HG03108 (cell line): ENCODE measurements at regions not wholly inside any gene's neighbourhood (a gene's known extent, or its start where the extent isn't known, plus 50 kb on each side); places are given as distances from the start of the nearest gene placed in this dataset.

Experiments
- ATAC-seq: cut with Tn5 transposase; IDR thresholded peaks from one replicate; pipeline ENCODE4 v1.9.1; 2021; ENCODE audit warnings: moderate library complexity; ENCODE audit not compliant: unreplicated experiment

GRCh38 chr6:37556881-37557644, 57.4 kb upstream of the CCDC167 start:
- ATAC-seq: peak; percentile 32

GRCh38 chr6:37555040-37555781, 55.5 kb upstream of the CCDC167 start:
- ATAC-seq: no peak

- ATAC-seq: no peak
Measured at GRCh38 chr6:37554480-37554819, 54.8 kb upstream of the CCDC167 start.

- no peak for ATAC-seq
Measured at GRCh38 chr6:37552267-37552666, 52.6 kb upstream of the CCDC167 start.

- no peak for ATAC-seq
Measured at GRCh38 chr6:37551867-37552266, 52.2 kb upstream of the CCDC167 start.

- no peak for ATAC-seq
Measured at GRCh38 chr6:37551446-37551845, 51.8 kb upstream of the CCDC167 start.

- no peak for ATAC-seq
Measured at GRCh38 chr6:37551002-37551401, 51.3 kb upstream of the CCDC167 start.

- ATAC-seq: no peak
Measured at GRCh38 chr6:37550191-37550831, 50.6 kb upstream of the CCDC167 start.

GRCh38 chr6:37549558-37549957, 49.9 kb upstream of the CCDC167 start:
- no peak for ATAC-seq
